ENCODE measurements at regions not wholly inside any gene's neighbourhood (a gene's known extent, or its start where the extent isn't known, plus 50 kb on each side); places are given as distances from the start of the nearest gene placed in this dataset.
"Not testable (repeated sequence)": the region's sequence is repeated elsewhere in the genome, so short reads cannot be mapped to it uniquely, and the experiment has no call there.

DNA sequence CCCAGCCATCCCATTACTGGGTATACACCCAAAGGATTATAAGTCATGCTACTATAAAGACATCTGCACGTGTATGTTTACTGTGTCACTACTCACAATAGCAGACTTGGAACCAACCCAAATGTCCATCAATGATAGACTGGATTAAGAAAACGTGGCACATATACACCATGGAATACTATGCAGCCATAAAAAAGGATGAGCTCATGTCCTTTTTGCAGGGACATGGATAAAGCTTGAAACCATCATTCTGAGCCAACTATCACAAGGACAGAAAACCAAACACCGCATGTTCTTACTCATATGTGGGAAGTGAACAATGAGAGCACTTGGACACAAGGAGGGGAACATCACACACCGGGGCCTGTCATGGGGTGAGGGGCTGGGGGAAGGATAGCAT lies 248.0 kb downstream of the NDUFS4 start:
- not testable (repeated sequence) for TF ChIP-seq POLR2A (IDR thresholded peaks at IDR 0.05; ENCODE audit: low read length); GATA1 (IDR thresholded peaks at IDR 0.05; ENCODE audit: low read depth, low read length)
